ENCODE measurements at regions not wholly inside any gene's neighbourhood (a gene's known extent, or its start where the extent isn't known, plus 50 kb on each side); places are given as distances from the start of the nearest gene placed in this dataset.

DNA sequence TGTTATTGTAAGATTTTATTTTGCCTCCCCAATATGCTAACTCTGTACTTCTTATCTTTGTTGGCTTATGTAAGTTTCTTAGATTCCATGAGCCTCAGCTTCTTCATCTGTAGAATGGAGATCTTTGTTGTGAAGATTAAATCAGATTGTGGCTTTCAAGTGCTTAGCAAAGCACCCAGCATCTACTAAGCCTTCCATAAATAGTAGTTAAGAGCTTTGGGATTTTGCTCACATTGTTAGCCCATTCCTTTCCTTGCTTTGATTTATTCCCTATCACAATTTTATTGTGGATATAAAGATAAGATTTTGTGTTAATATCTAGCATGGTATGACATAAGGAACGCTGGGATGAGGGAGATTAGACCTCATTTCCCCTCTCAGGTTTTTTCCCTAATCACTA, 501.4 kb downstream of the PYDC2 start:
- TF ChIP-seq EZH2 (IDR thresholded peaks at IDR 0.05; ENCODE audit: insufficient read depth, poor library complexity, severe bottlenecking) (no peak), EZH2phosphoT487 (IDR thresholded peaks at IDR 0.05; ENCODE audit: insufficient read depth, low read depth) (no peak)

All from GM23248 (cell line).